ENCODE measurements at regions not wholly inside any gene's neighbourhood (a gene's known extent, or its start where the extent isn't known, plus 50 kb on each side); places are given as distances from the start of the nearest gene placed in this dataset.

DNA sequence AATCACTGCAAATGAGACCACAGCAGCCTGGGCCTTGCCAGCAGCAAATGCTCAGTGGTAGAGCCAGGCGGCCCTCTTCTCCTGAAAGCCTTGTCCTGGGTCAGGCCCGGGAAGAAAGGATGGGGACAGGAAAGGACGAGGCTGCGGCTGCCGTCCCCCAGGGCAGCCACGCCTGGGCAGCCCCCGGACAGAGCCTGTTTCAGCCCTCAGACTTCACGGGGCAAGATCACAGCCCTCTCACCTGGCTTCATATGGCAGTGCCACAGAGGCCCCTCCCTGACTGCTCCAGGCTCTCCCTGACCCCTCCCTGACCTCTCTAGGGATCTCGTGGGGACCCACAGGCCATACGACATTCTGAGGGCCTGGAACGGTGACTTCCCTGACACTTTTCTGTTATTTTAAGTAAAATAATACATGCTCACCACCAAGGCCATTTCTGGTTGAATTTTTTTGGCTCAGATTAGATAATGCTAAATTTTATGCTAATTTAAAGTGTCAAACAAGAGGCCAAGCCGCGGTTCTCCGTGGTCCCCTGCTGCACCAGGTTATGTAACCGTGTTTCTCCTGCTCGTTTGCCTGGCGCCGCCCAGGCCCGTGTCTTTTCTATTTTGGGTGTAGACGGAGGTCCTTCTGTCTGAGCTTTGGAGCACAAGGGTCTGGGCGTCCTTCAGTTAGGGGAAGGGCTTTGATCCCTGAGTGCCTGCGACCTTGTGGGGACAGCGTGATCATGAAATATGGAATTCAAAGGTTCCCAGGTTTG is 59.9 kb upstream of the BHLHE23 start:
- peak in 3 of 6 donors; percentile 4 to 31 (median 26) for DNase-seq
- 54 to 66% methylated on average over 22 to 23 of the region's 23 CpGs for WGBS, 2 donors
- no peak for ATAC-seq

DNA sequence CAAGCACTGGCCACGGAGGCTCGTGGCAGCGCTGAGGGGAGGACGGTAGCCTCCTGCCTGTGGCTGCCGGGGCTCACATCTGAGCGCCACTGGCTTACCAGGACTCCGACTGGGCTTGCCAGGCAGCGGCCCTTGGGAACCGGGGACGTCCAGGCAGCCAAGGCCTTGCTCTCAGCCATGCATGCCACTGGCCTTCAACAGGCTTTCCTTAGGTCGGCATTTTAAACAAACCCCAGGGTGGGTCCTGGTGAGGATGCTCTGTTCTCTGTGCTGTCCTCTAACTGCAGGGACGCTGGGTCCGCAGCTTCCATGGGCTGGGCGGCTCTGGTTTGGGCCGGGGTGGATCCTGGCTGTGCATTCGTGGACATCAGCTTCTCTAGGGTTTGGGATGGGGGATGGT is 59.1 kb upstream of the BHLHE23 start:
- TF ChIP-seq, protein P1, sequence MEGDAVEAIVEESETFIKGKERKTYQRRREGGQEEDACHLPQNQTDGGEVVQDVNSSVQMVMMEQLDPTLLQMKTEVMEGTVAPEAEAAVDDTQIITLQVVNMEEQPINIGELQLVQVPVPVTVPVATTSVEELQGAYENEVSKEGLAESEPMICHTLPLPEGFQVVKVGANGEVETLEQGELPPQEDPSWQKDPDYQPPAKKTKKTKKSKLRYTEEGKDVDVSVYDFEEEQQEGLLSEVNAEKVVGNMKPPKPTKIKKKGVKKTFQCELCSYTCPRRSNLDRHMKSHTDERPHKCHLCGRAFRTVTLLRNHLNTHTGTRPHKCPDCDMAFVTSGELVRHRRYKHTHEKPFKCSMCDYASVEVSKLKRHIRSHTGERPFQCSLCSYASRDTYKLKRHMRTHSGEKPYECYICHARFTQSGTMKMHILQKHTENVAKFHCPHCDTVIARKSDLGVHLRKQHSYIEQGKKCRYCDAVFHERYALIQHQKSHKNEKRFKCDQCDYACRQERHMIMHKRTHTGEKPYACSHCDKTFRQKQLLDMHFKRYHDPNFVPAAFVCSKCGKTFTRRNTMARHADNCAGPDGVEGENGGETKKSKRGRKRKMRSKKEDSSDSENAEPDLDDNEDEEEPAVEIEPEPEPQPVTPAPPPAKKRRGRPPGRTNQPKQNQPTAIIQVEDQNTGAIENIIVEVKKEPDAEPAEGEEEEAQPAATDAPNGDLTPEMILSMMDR (IDR thresholded peaks at IDR 0.05): no peak
- Histone ChIP-seq H3K27me3 (peaks cover 0 to 6% (median 1%) of the 10 kb centered on the region in 4 donors), H3K4me1 (no peaks in the 10 kb centered on the region), H3K36me3 (no peaks in the 10 kb centered on the region), H3K9me3 (no peaks in the 10 kb centered on the region), H3K4me3 (no peak overlapping the region), H3K27ac (no peak overlapping the region)
- 54 to 74% methylated on average over 16 of the region's 16 CpGs for WGBS, 2 donors
- intact Hi-C loops (cut with DNase I): no loop called here
- DNase-seq (peak in 3 of 6 donors; percentile 6 to 41 (median 34)), FAIRE-seq (no peak), ATAC-seq (no peak)

More for the DNA sequence above, 59.9 kb upstream of the BHLHE23 start:
- Histone ChIP-seq H3K27ac (no peak overlapping the region), H3K4me3 (no peak overlapping the region), H3K27me3 (peaks cover 0 to 10% (median 1%) of the 10 kb centered on the region in 4 donors), H3K36me3 (no peaks in the 10 kb centered on the region), H3K4me1 (no peaks in the 10 kb centered on the region), H3K9me3 (no peaks in the 10 kb centered on the region)
- no peak for FAIRE-seq
- TF ChIP-seq, protein P1 (IDR thresholded peaks at IDR 0.05): no peak
- intact Hi-C loops (cut with DNase I): no loop called here

DNA sequence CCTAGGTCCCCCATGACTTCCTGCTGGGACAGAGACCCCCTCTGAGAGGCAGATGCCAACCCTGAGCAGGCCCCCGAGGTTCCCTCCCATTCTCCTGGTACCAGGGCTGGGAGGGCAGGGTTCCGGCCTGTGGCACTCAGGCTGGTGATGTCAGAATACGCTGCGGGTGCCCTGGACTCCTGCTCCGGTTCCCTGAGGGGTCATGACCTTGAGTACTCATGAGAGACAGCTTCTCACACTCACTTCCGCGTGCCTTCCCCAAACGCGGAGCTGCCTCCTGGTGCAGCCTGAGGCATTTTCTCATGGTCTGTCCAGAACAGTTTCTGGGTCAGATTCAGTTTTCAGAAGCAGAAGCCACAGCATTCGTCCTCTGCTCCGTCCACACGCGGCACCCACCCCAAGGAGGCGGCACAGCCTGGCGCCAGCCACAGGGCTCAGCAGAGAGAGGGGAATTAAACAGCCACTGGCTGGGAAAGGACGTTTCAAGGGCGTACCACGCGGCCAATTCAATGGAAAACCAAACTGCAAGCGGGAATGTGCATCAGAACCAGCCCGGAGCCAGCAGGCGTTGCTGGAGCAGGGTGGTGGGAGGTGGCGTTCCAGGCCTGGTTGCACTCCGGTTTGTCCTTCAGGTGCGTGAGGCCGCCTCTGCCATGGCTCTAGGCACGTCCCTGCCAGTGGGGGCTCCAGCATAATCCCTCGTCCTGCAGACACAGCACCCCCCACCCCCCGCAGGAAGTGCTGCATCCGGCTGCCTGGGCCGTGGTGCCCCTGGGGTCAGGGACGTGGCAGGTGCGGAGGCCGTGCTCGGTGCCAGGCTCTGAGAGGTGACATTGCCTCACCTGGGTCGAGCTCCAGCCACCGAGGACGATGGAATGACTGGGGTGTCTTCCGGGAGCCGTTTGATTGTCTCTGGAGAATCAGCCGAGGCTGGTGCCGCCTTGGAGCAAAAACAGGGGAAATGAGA is 58.3 kb upstream of the BHLHE23 start:
- FAIRE-seq (no peak), DNase-seq (peak in 3 of 6 donors; percentile 16 to 49 (median 36))
- intact Hi-C loops (cut with DNase I): no loop called here

DNA sequence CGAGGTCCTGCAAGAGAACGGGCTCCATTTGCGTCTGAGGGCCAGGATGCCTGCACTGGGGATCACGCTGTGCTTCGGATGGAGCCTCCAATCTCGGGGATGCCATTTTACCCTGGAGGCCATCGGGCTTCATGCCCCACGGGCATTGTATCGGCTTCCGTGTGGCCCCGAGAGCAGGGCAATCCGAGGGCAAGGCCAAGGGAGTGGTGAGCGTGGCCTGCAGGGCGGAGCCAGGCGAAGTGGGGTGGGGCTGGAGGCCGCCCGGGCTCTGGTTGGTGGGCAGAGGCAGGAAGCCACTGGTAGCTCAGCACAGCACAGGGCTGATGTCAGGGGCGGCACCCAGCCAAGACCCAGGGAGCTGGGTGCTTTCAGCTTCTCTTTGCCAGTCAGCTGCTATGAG is 57.5 kb upstream of the BHLHE23 start:
- Histone ChIP-seq H3K27me3 (peaks cover 0 to 13% (median 0%) of the 10 kb centered on the region in 4 donors), H3K4me1 (no peaks in the 10 kb centered on the region), H3K36me3 (no peaks in the 10 kb centered on the region), H3K4me3 (no peak overlapping the region), H3K9me3 (no peaks in the 10 kb centered on the region), H3K27ac (no peak overlapping the region)
- intact Hi-C loops (cut with DNase I): no loop called here
- TF ChIP-seq, protein P1 (IDR thresholded peaks at IDR 0.05): no peak
- ATAC-seq (no peak), DNase-seq (peak in 2 of 6 donors; percentile 21 to 46), FAIRE-seq (no peak)
- WGBS, 2 donors: 67 to 75% methylated on average over 18 of the region's 18 CpGs

More for the DNA sequence above, 58.3 kb upstream of the BHLHE23 start:
- Histone ChIP-seq H3K27ac (no peak overlapping the region), H3K4me3 (no peak overlapping the region), H3K9me3 (no peaks in the 10 kb centered on the region), H3K36me3 (no peaks in the 10 kb centered on the region), H3K4me1 (no peaks in the 10 kb centered on the region), H3K27me3 (peaks cover 0 to 8% (median 0%) of the 10 kb centered on the region in 4 donors)
- ATAC-seq: no peak
- TF ChIP-seq, protein P1 (IDR thresholded peaks at IDR 0.05): no peak
- 47 to 52% methylated on average over 42 of the region's 42 CpGs for WGBS, 2 donors

All from pancreas (tissue), 10 donors.